H1 (cell line): ENCODE measurements at regions not wholly inside any gene's neighbourhood (a gene's known extent, or its start where the extent isn't known, plus 50 kb on each side); places are given as distances from the start of the nearest gene placed in this dataset.

Source experiments
- CTCF ChIP-seq, 3 experiments: IDR thresholded peaks; 1 replicate in 2 of 3; 2 replicates in 1 of 3; pipeline versions ENCODE4 v1.5.1 to v1.6.1; 2011; ENCODE audit warnings: low read length in 3 of 3, mild to moderate bottlenecking in 3 of 3, inconsistent platforms in 2 of 3, low read depth in 1 of 3, moderate library complexity in 1 of 3; ENCODE audit not compliant: insufficient read depth in 1 of 3; ENCODE audit errors: control extremely low read depth in 1 of 3
- EP300 ChIP-seq, 2 experiments: IDR thresholded peaks; 1 replicate in 1 of 2; 2 replicates in 1 of 2; pipeline ENCODE4 v1.6.1; 2011 to 2012; ENCODE audit warnings: low read depth in 2 of 2, low read length in 2 of 2, mild to moderate bottlenecking in 2 of 2, borderline replicate concordance in 1 of 2, inconsistent platforms in 1 of 2, moderate library complexity in 1 of 2
- EZH2 ChIP-seq: fragments of 200-600 bp; sonication (generic); IDR thresholded peaks from 2 replicates; pipeline ENCODE4 v1.7.1; 2012; ENCODE audit warnings: low read depth, mild to moderate bottlenecking, moderate library complexity, low read length, inconsistent platforms; ENCODE audit not compliant: severe bottlenecking
- KDM1A ChIP-seq: fragments of 200-600, 300-600 bp; sonication (generic); IDR thresholded peaks from 2 replicates; pipeline ENCODE4 v1.7.1; 2016; ENCODE audit warnings: mild to moderate bottlenecking, low read length, borderline replicate concordance
- KDM5A ChIP-seq: fragments of 200-600 bp; IDR thresholded peaks from 2 replicates; pipeline ENCODE4 v1.7.1; 2012; ENCODE audit warnings: mild to moderate bottlenecking, low read length, inconsistent platforms, mixed read lengths
- MAFK ChIP-seq: IDR thresholded peaks from 2 replicates; pipeline ENCODE4 v1.6.1; 2012; ENCODE audit warnings: low read depth, mild to moderate bottlenecking, improper control_type of control experiment, low read length
- POLR2A ChIP-seq, 2 experiments: IDR thresholded peaks; 1 replicate in 1 of 2; 2 replicates in 1 of 2; pipeline ENCODE4 v1.6.1; 2011; ENCODE audit warnings: low read depth in 2 of 2, low read length in 2 of 2, mild to moderate bottlenecking in 2 of 2; ENCODE audit errors: control extremely low read depth in 1 of 2
- POLR2AphosphoS5 ChIP-seq: IDR thresholded peaks from 2 replicates; pipeline ENCODE4 v1.6.1; 2011; ENCODE audit warnings: low read depth, low read length
- RAD21 ChIP-seq, 2 experiments: IDR thresholded peaks in 1 of 2; conservative IDR thresholded peaks in 1 of 2; 2 replicates each; pipeline ENCODE4 v1.6.1; 2011; ENCODE audit warnings: low read depth in 2 of 2, low read length in 2 of 2, improper control_type of control experiment in 1 of 2, inconsistent platforms in 1 of 2, mild to moderate bottlenecking in 1 of 2, moderate library complexity in 1 of 2
- RBBP5 ChIP-seq: IDR thresholded peaks from 2 replicates; pipeline ENCODE4 v1.7.1; 2012; ENCODE audit warnings: low read depth, mild to moderate bottlenecking, inconsistent platforms, low read length, moderate library complexity, borderline replicate concordance
- TCF12 ChIP-seq: IDR thresholded peaks from 2 replicates; pipeline ENCODE4 v1.6.1; 2011; ENCODE audit warnings: low read depth, mild to moderate bottlenecking, low read length
- YY1 ChIP-seq: IDR thresholded peaks from 2 replicates; pipeline ENCODE4 v1.6.1; 2011; ENCODE audit warnings: low read depth, mild to moderate bottlenecking, low read length
- ZNF274 ChIP-seq: IDR thresholded peaks from 2 replicates; pipeline ENCODE4 v1.7.0; 2012; ENCODE audit warnings: low read length, borderline replicate concordance; ENCODE audit errors: extremely low read depth
- TF ChIP-seq, protein P1 (sequence below): IDR thresholded peaks from 2 replicates; pipeline ENCODE4 v1.6.1; 2011; ENCODE audit warnings: low read length, improper control_type of control experiment

DNA sequence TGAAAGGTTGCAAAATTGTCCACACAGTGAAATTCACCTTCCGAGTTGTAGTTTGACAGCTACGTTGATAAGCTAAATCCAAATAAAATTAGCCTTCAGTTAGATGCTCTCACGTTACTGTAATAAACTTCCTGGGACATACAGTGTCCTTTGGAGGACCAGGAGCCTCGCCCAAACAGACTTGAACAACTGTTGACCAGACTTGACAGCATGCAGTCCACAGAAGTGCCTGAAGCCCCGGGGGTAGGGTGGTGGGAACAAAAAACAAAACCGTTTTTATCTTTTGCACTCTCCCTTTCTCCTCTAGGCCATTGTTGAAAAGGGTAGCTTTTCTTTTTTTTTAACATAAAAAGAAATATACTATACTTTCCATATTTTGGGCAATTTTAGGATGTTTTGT is 172.8 kb upstream of the SAMSN1 start:
- TF ChIP-seq POLR2A (IDR thresholded peaks at IDR 0.05; ENCODE audit: control extremely low read depth in 1 of 2, low read depth in 2 of 2, low read length in 2 of 2) = no peak
- no peak for TF ChIP-seq POLR2AphosphoS5
- TF ChIP-seq EP300 (IDR thresholded peaks at IDR 0.05; ENCODE audit: borderline replicate concordance in 1 of 2, low read depth in 2 of 2, low read length in 2 of 2) = no peak
- no peak for TF ChIP-seq CTCF (IDR thresholded peaks at IDR 0.05; ENCODE audit: control extremely low read depth in 1 of 3, insufficient read depth in 1 of 3, low read depth in 1 of 3, low read length in 3 of 3)
- TF ChIP-seq TCF12 = no peak
- TF ChIP-seq EZH2 = no peak
- TF ChIP-seq RAD21 (IDR thresholded peaks at IDR 0.05 in 1 of 2, conservative IDR thresholded peaks at IDR 0.05 in 1 of 2; ENCODE audit: low read depth in 2 of 2, low read length in 2 of 2) = no peak
- no peak for TF ChIP-seq RBBP5
- no peak for TF ChIP-seq MAFK
- no peak for TF ChIP-seq KDM5A
- TF ChIP-seq KDM1A = no peak
- TF ChIP-seq ZNF274 = no peak
- no peak for TF ChIP-seq YY1
- TF ChIP-seq, protein P1, sequence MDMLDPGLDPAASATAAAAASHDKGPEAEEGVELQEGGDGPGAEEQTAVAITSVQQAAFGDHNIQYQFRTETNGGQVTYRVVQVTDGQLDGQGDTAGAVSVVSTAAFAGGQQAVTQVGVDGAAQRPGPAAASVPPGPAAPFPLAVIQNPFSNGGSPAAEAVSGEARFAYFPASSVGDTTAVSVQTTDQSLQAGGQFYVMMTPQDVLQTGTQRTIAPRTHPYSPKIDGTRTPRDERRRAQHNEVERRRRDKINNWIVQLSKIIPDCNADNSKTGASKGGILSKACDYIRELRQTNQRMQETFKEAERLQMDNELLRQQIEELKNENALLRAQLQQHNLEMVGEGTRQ = no peak
